ENCODE measurements at regions not wholly inside any gene's neighbourhood (a gene's known extent, or its start where the extent isn't known, plus 50 kb on each side); places are given as distances from the start of the nearest gene placed in this dataset.

GRCh38 chr3:177729956-177730681 lies 532.8 kb upstream of the TBL1XR1 start:
- DNase-seq, result no peak

DNA sequence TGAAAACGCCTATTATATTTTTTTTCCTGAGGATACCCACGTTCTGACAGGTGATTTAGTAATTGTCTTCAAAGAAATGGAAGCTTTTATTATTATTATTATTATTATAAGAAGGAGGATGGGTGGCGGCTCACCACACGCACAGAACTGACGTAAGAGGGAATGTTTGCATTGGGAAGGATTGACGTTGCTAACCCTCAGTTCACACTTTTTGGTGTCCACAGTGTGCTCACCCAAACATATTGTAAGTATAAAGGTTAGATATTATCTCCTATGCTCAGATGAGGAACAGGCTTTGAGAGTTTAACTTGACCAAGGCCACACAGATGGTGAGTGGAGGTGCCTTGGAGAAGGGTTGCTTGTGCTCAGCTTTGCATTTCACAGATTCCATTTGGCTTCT lies 533.5 kb upstream of the TBL1XR1 start:
- no peak for DNase-seq

DNA sequence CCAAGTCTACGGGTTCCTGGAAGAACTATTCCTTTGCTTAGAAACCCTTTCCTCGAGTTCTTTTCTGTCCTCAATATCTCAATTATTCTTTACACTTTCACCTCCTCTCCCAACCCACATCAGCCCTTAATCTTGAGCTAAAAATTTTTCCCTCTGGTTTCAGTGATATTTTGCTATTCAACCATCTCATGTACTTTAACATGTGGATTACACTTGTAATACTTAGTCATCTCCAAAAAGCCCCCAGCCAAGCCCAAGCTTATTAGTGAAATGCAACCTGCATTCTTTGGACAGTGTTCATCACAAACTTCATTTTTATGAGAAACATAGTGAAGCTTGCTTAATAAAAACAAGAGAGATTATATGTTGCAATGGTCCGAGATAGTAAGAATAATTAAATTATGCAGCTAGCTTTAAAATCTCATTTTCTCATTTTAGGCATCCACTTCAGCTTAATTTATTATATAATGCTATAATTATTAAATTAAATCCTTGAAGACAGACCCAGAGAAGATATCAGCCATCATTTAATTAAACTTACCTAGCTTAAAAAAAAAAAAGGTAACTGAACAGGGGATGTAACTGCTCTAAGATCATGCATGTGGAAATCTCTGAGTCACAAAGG lies 534.5 kb upstream of the TBL1XR1 start:
- no peak for DNase-seq

GRCh38 chr3:177733233-177733632 lies 536.0 kb upstream of the TBL1XR1 start:
- no peak for DNase-seq

- DNase-seq, result no peak
Observed at GRCh38 chr3:177733936-177734335, 536.7 kb upstream of the TBL1XR1 start.

DNA sequence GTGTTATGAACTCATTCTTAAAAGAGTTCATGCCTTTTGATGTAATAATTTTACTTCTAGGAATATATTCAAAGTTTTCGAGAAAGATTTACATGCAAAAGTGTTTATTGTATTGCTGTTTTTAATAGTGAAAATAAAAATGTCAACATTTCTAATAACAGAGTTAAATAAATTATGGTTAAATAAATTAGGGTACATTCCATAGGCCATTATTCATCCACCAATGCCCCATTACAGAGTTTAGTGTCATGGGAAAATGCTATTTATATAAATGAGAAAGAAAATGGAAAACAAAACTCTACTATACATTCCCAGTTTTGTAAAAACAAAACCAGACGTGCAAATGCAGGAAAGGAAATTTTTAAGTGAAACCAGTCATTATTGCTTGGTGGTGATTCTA lies 538.1 kb upstream of the TBL1XR1 start:
- no peak for DNase-seq

DNA sequence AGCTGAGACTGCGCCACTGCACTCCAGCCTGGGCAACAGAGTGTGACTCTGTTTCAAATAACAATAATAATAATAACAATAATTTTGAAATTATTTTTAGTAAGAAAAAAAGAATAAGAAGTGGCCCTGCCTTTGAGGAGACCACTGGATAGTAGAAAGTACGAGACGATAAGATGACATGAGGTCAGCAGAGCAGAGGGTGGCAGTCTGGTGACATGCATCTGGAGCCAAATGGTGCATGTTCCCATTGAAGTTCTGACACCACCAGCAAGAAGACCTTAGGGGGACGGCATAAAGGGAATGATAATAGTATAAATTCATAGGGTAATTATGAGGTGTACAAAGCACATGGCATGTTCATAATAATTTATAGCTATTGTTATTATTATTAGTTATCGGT lies 542.2 kb upstream of the TBL1XR1 start:
- DNase-seq, result no peak

GRCh38 chr3:177740254-177740653 lies 543.0 kb upstream of the TBL1XR1 start:
- no peak for DNase-seq

DNA sequence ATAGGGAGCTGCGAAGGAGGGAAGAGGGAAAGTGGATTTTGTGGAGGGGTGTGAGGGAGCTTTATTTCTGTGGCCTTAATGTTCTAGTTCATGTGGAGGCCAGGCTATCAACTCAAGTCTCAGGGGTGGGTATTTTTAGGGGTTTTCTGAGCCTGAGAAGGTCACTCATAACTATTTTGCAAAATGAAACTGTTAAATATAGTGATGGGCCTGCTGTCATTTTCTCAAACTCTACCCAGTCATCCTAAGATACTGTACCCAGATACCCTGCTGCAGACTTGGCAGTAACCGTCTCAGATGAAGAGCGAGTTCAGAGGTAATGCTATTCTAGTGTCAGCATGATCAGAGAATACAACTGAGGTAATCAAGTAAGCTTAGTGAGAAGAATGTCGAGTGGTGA lies 545.0 kb upstream of the TBL1XR1 start:
- no peak for DNase-seq

- no peak for DNase-seq
Observed at GRCh38 chr3:177743173-177743890, 546.0 kb upstream of the TBL1XR1 start.

DNA sequence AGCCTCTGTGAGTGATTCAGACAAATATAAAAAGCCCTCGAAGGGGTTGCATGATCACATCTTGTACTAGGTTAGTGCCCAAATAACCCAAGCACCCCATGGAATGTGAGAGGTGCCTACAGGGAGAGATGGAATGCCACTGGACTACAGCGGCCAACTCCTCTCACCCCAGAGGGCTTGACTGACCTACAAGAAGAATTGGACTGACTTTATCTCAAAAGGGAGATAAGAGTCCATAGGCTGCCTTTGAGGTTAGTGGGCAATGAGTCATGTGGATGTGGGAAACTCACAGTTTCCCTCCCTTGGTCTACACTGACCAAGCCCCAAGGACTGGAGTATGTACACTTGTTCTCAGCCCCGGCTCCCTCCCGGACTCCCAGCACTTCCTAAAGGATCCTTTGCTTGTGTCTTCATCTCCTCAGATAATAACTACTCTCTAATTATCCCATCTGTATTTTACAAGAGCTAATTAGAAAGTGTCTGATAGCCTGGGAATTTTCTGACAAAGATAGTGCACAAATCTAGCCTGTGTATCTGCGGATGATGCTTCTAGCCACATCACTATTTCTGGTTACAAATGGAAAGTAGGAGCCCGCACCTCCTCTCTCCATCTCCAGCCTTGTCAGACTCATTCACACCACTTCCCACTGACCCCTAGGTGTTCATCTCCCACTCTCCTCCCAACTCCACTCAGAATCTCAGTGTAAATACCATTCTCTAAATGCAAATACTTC lies 547.8 kb upstream of the TBL1XR1 start:
- DNase-seq, result no peak

DNA sequence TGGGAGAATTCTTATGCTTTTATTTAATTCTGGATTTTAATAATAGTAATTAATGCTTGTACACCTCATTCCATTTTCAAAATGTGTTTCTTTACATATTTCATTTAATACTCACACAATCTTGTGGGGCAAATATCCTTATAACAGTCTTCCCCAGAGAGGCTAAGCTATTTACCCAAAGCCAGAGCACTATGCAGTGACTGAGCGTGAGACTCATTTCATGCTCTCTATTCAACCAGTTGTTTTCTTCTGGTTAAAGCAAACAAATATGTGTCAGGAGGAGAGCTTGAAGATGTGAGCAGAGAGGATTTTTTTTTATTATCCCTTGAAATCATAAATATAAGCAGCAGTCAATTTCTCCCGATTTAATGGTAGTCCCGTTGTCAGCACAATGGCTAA lies 548.3 kb upstream of the TBL1XR1 start:
- DNase-seq, result no peak

- DNase-seq, result no peak
Observed at GRCh38 chr3:177746337-177746933, 549.2 kb upstream of the TBL1XR1 start.

DNA sequence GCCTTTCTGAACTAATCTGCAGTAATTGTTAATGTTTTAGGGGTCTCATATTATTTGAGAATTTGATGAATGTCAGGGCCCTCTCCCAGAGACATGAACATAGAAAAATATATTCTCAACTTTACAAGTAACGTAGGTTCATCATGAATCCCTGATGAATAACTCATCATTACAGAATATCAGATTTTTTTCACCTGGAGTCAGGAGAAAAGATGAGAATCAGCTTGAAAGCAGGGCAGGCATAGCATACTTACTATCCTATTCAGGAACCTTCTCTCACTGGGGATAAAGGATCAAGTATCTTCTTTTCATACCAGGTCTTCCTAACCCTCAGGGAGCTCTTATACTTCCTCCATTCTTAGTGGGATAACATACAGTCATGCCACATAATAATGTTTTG lies 552.6 kb upstream of the TBL1XR1 start:
- no peak for DNase-seq

GRCh38 chr3:177750436-177750835 lies 553.2 kb upstream of the TBL1XR1 start:
- DNase-seq, result no peak

GRCh38 chr3:177751770-177752169 lies 554.5 kb upstream of the TBL1XR1 start:
- DNase-seq, result no peak

- DNase-seq, result no peak
Observed at GRCh38 chr3:177752831-177753230, 555.5 kb upstream of the TBL1XR1 start.

- DNase-seq, result no peak
Observed at GRCh38 chr3:177753451-177754155, 556.3 kb upstream of the TBL1XR1 start.

GRCh38 chr3:177754508-177754921 lies 557.2 kb upstream of the TBL1XR1 start:
- DNase-seq, result no peak

GRCh38 chr3:177758126-177758525 lies 560.8 kb upstream of the TBL1XR1 start:
- no peak for DNase-seq

- no peak for DNase-seq
Observed at GRCh38 chr3:177760803-177761202, 563.5 kb upstream of the TBL1XR1 start.

DNA sequence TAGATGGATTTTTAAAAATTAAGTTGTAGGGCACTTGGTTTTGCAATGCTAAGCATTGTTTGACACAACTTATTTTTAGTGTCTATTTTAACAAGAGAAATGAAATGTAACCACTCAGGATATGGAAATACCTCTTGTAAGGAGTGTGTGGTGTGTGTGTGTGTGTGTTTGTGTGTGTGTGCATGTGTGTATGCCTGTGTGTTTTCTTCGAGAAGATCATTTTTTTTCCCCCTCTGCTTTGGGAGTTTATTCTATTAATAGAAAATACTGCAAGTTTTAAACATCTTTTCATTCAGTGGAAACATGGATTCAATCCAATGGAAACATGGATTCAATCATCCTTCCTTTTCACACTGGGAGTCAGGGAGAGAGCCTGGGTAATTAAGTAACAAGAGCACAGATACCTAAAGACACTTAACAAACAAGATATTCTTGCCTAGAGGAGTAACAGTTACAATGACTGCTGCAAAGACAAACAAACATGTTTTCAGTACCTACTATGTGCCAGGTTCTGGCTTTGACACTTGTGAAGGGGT lies 567.2 kb upstream of the TBL1XR1 start:
- no peak for DNase-seq
